ENCODE measurements at regions not wholly inside any gene's neighbourhood (a gene's known extent, or its start where the extent isn't known, plus 50 kb on each side); places are given as distances from the start of the nearest gene placed in this dataset.

DNA sequence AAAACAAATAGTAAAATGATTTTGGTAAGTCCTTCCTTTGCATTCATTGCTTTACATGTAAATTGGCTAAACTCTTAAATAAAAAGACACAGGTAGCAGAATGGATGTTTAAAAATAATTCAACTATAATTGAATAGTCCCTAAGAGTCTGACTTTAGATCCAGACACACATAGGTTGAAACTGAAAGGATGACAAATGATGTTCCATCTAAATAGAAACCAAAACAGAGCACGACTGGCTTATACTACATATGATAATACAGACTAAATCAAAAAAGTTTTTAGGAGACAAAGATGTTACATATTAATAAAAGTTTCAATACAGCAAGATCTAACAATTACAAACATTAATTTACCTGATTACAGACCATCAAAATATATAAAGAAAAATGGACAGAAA, 2055.1 kb upstream of the WWC1 start:
- H3K23ac ChIP-seq (ENCODE audit: low read length in 2 of 2): no peak overlapping the region
- H3K4me2 ChIP-seq (ENCODE audit: low read length, poor library complexity, severe bottlenecking): no peak overlapping the region
- H3K27ac ChIP-seq (ENCODE audit: low read length, poor library complexity, severe bottlenecking): no peak overlapping the region
- H2BK15ac ChIP-seq (ENCODE audit: low read depth, poor library complexity, severe bottlenecking): no peak overlapping the region
- H3K79me1 ChIP-seq (replicated peaks; ENCODE audit: low read length, poor library complexity, severe bottlenecking): no peaks in the 10 kb centered on the region
- peak overlapping the region; percentile 79 for H2BK5ac ChIP-seq (ENCODE audit: low read depth, low read length, poor library complexity, severe bottlenecking)
- no peaks in the 10 kb centered on the region for H3K36me3 ChIP-seq (ENCODE audit: control insufficient read depth in 1 of 2, insufficient read depth in 2 of 2, low read depth in 1 of 2, low read length in 2 of 2)
- H2BK12ac ChIP-seq (ENCODE audit: low read length in 2 of 2): no peak overlapping the region
- WGBS: no CpG with 5 or more reads among the region's 1 CpG
- H3K14ac ChIP-seq (ENCODE audit: low read length in 2 of 2): no peak overlapping the region
- H2AK5ac ChIP-seq (ENCODE audit: low read length, severe bottlenecking): no peak overlapping the region
- H3K18ac ChIP-seq (ENCODE audit: low read depth in 1 of 2, low read length in 2 of 2): no peak overlapping the region
- H3K4me1 ChIP-seq (ENCODE audit: control insufficient read depth, insufficient read depth, low read depth, low read length): no peaks in the 10 kb centered on the region
- H3K4me3 ChIP-seq (ENCODE audit: insufficient read depth in 1 of 2, low read depth in 1 of 2, low read length in 2 of 2): no peak overlapping the region
- H4K91ac ChIP-seq (ENCODE audit: low read length): no peak overlapping the region
- no peak overlapping the region for H3K4ac ChIP-seq (ENCODE audit: low read depth in 1 of 2, low read length in 2 of 2)
- H3K9ac ChIP-seq (ENCODE audit: low read length): no peak overlapping the region
- H4K8ac ChIP-seq (ENCODE audit: low read length): no peak overlapping the region
- H3K27me3 ChIP-seq (ENCODE audit: control insufficient read depth in 1 of 2, insufficient read depth in 1 of 2, low read length in 2 of 2): no peaks in the 10 kb centered on the region
- H3K9me3 ChIP-seq (ENCODE audit: control insufficient read depth, low read length): peaks cover 42% of the 10 kb centered on the region
- DNase-seq: no peak
- no peak overlapping the region for H2AFZ ChIP-seq (ENCODE audit: low read depth, low read length)
- H2BK120ac ChIP-seq (ENCODE audit: low read depth, low read length): no peak overlapping the region

DNA sequence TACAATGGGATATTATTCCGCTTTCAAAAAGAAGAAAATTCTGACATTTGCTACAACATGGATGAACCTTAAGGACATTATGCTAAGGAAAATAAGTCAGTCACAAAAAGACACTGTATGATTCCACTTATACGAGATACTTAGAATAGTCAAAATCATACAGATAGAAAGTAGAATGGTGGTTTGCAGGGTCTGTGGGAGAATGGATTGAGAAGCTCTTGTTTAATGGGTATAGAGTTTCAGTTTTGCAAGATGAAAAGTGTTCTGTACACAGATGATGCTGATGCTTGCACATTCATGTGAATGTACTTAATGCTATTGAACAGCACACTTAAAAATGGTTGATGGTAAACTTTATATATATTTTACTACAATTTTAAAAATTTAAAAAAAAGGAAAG, 2050.7 kb upstream of the WWC1 start:
- Histone ChIP-seq H2BK12ac (ENCODE audit: low read length in 2 of 2) (no peak overlapping the region), H2BK15ac (ENCODE audit: low read depth, poor library complexity, severe bottlenecking) (no peak overlapping the region), H3K27ac (ENCODE audit: low read length, poor library complexity, severe bottlenecking) (no peak overlapping the region), H2BK120ac (ENCODE audit: low read depth, low read length) (no peak overlapping the region), H4K8ac (ENCODE audit: low read length) (no peak overlapping the region), H3K27me3 (ENCODE audit: control insufficient read depth in 1 of 2, insufficient read depth in 1 of 2, low read length in 2 of 2) (no peaks in the 10 kb centered on the region), H2AFZ (ENCODE audit: low read depth, low read length) (no peak overlapping the region), H4K91ac (ENCODE audit: low read length) (no peak overlapping the region), H3K18ac (ENCODE audit: low read depth in 1 of 2, low read length in 2 of 2) (no peak overlapping the region), H3K4me1 (ENCODE audit: control insufficient read depth, insufficient read depth, low read depth, low read length) (no peaks in the 10 kb centered on the region), H3K4ac (ENCODE audit: low read depth in 1 of 2, low read length in 2 of 2) (no peak overlapping the region), H2AK5ac (ENCODE audit: low read length, severe bottlenecking) (no peak overlapping the region), H3K9ac (ENCODE audit: low read length) (no peak overlapping the region), H3K4me2 (ENCODE audit: low read length, poor library complexity, severe bottlenecking) (no peak overlapping the region), H3K4me3 (ENCODE audit: insufficient read depth in 1 of 2, low read depth in 1 of 2, low read length in 2 of 2) (no peak overlapping the region), H3K14ac (ENCODE audit: low read length in 2 of 2) (no peak overlapping the region), H3K36me3 (ENCODE audit: control insufficient read depth in 1 of 2, insufficient read depth in 2 of 2, low read depth in 1 of 2, low read length in 2 of 2) (no peaks in the 10 kb centered on the region), H2BK5ac (ENCODE audit: low read depth, low read length, poor library complexity, severe bottlenecking) (no peak overlapping the region), H3K9me3 (ENCODE audit: control insufficient read depth, low read length) (peaks cover 12% of the 10 kb centered on the region), H3K79me1 (replicated peaks; ENCODE audit: low read length, poor library complexity, severe bottlenecking) (no peaks in the 10 kb centered on the region), H3K23ac (ENCODE audit: low read length in 2 of 2) (no peak overlapping the region)
- no peak for DNase-seq
- 100% methylated on average over 1 of the region's 2 CpGs for WGBS

DNA sequence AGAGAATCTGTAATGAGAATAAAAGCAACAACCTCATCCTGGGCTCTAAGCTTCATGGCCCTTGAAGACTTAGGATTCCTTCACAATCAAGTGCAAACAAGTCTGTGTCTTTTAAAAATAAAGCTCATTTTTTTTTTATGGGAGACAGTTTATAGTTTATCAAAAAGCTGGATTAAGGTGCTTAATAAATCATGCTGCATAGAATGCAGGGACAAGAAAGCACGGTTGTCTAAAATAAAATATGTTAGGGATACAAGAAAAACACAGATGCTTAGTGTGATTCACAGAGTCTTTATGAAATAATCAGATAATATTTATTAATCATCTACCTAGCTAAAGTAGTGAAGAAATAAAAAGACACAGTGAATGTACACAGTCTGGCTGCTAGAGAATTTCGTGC, 2045.9 kb upstream of the WWC1 start:
- DNase-seq: no peak
- Histone ChIP-seq H3K36me3 (ENCODE audit: control insufficient read depth in 1 of 2, insufficient read depth in 2 of 2, low read depth in 1 of 2, low read length in 2 of 2) (no peaks in the 10 kb centered on the region), H3K27ac (ENCODE audit: low read length, poor library complexity, severe bottlenecking) (no peak overlapping the region), H2BK120ac (ENCODE audit: low read depth, low read length) (no peak overlapping the region), H2AK5ac (ENCODE audit: low read length, severe bottlenecking) (no peak overlapping the region), H3K4me3 (ENCODE audit: insufficient read depth in 1 of 2, low read depth in 1 of 2, low read length in 2 of 2) (no peak overlapping the region), H3K4ac (ENCODE audit: low read depth in 1 of 2, low read length in 2 of 2) (no peak overlapping the region), H3K4me2 (ENCODE audit: low read length, poor library complexity, severe bottlenecking) (no peak overlapping the region), H3K4me1 (ENCODE audit: control insufficient read depth, insufficient read depth, low read depth, low read length) (no peaks in the 10 kb centered on the region), H3K9ac (ENCODE audit: low read length) (no peak overlapping the region), H3K18ac (ENCODE audit: low read depth in 1 of 2, low read length in 2 of 2) (no peak overlapping the region), H3K79me1 (replicated peaks; ENCODE audit: low read length, poor library complexity, severe bottlenecking) (no peaks in the 10 kb centered on the region), H3K14ac (ENCODE audit: low read length in 2 of 2) (no peak overlapping the region), H3K27me3 (ENCODE audit: control insufficient read depth in 1 of 2, insufficient read depth in 1 of 2, low read length in 2 of 2) (no peaks in the 10 kb centered on the region), H4K8ac (ENCODE audit: low read length) (no peak overlapping the region), H2BK15ac (ENCODE audit: low read depth, poor library complexity, severe bottlenecking) (no peak overlapping the region), H3K9me3 (ENCODE audit: control insufficient read depth, low read length) (peaks cover 11% of the 10 kb centered on the region), H2AFZ (ENCODE audit: low read depth, low read length) (no peak overlapping the region), H2BK12ac (ENCODE audit: low read length in 2 of 2) (no peak overlapping the region), H2BK5ac (ENCODE audit: low read depth, low read length, poor library complexity, severe bottlenecking) (no peak overlapping the region), H4K91ac (ENCODE audit: low read length) (no peak overlapping the region), H3K23ac (ENCODE audit: low read length in 2 of 2) (no peak overlapping the region)
- WGBS: no CpG with 5 or more reads among the region's 2 CpGs

DNA sequence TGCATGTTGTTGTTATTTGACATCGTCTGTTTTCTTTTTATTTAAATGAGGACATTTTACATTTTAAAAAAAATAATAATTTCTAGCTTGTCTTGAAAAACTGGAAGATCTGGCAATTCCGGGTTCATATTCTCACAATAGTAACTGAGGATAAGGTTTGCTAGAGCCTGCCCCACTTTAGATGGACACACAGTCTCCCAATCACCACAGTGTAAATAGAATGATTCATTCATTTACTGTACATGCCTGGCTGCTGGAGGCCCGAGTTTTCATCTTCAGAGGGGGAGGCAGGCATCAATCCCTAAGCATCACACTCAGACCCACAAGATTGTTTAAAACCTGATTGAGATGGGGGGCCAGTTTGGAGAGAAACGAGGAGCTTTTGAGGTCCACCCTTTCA, 2039.7 kb upstream of the WWC1 start:
- no peaks in the 10 kb centered on the region for H3K36me3 ChIP-seq (ENCODE audit: control insufficient read depth in 1 of 2, insufficient read depth in 2 of 2, low read depth in 1 of 2, low read length in 2 of 2)
- H3K23ac ChIP-seq (ENCODE audit: low read length in 2 of 2): no peak overlapping the region
- no peak overlapping the region for H4K91ac ChIP-seq (ENCODE audit: low read length)
- no peaks in the 10 kb centered on the region for H3K27me3 ChIP-seq (ENCODE audit: control insufficient read depth in 1 of 2, insufficient read depth in 1 of 2, low read length in 2 of 2)
- H3K9ac ChIP-seq (ENCODE audit: low read length): no peak overlapping the region
- H2BK12ac ChIP-seq (ENCODE audit: low read length in 2 of 2): no peak overlapping the region
- no peak overlapping the region for H2BK120ac ChIP-seq (ENCODE audit: low read depth, low read length)
- H3K4me3 ChIP-seq (ENCODE audit: insufficient read depth in 1 of 2, low read depth in 1 of 2, low read length in 2 of 2): no peak overlapping the region
- no peak overlapping the region for H2BK15ac ChIP-seq (ENCODE audit: low read depth, poor library complexity, severe bottlenecking)
- no peak overlapping the region for H3K4me2 ChIP-seq (ENCODE audit: low read length, poor library complexity, severe bottlenecking)
- H3K9me3 ChIP-seq (ENCODE audit: control insufficient read depth, low read length): peaks cover 11% of the 10 kb centered on the region
- H3K14ac ChIP-seq (ENCODE audit: low read length in 2 of 2): no peak overlapping the region
- H2BK5ac ChIP-seq (ENCODE audit: low read depth, low read length, poor library complexity, severe bottlenecking): no peak overlapping the region
- no peak for DNase-seq
- H2AK5ac ChIP-seq (ENCODE audit: low read length, severe bottlenecking): no peak overlapping the region
- no peak overlapping the region for H3K18ac ChIP-seq (ENCODE audit: low read depth in 1 of 2, low read length in 2 of 2)
- no peak overlapping the region for H4K8ac ChIP-seq (ENCODE audit: low read length)
- H3K4me1 ChIP-seq (ENCODE audit: control insufficient read depth, insufficient read depth, low read depth, low read length): no peaks in the 10 kb centered on the region
- no peak overlapping the region for H2AFZ ChIP-seq (ENCODE audit: low read depth, low read length)
- H3K79me1 ChIP-seq (replicated peaks; ENCODE audit: low read length, poor library complexity, severe bottlenecking): no peaks in the 10 kb centered on the region
- H3K4ac ChIP-seq (ENCODE audit: low read depth in 1 of 2, low read length in 2 of 2): no peak overlapping the region
- H3K27ac ChIP-seq (ENCODE audit: low read length, poor library complexity, severe bottlenecking): no peak overlapping the region
- WGBS: 100% methylated on average over 1 of the region's 4 CpGs
